GM23248 (cell line): ENCODE measurements at regions not wholly inside any gene's neighbourhood (a gene's known extent, or its start where the extent isn't known, plus 50 kb on each side); places are given as distances from the start of the nearest gene placed in this dataset.

ENCODE experiments used
- EZH2 ChIP-seq: fragments of 200-600 bp; sonication (generic); IDR thresholded peaks from 2 replicates; pipeline ENCODE4 v1.6.1; 2018; ENCODE audit warnings: antibody characterized with exemption, mild to moderate bottlenecking; ENCODE audit not compliant: insufficient read depth, poor library complexity, severe bottlenecking
- EZH2phosphoT487 ChIP-seq: fragments of 200-600 bp; sonication (generic); IDR thresholded peaks from 2 replicates; pipeline ENCODE4 v1.6.1; 2018; ENCODE audit warnings: antibody characterized with exemption, moderate library complexity, mild to moderate bottlenecking, low read depth; ENCODE audit not compliant: insufficient read depth

- no peak for TF ChIP-seq EZH2phosphoT487
- no peak for TF ChIP-seq EZH2
Observed at GRCh38 chr19:29003641-29004409, 209.1 kb downstream of the UQCRFS1 start.
